Kidney (tissue), 13 donors: ENCODE measurements at regions not wholly inside any gene's neighbourhood (a gene's known extent, or its start where the extent isn't known, plus 50 kb on each side); places are given as distances from the start of the nearest gene placed in this dataset.

Experiments used
- DNase-seq, 5 donors: peaks; one replicate each; pipeline ENCODE4 v3.0.0-alpha.2; 2013 to 2020
- FAIRE-seq: peaks from 2 replicates; lab custom pipeline; 2012; peaks lifted over from hg19 to GRCh38; lab: Jason Lieb, UNC
- H3K27ac ChIP-seq, 2 donors: one replicate each; pipeline ENCODE4 v1.7.0; 2013; ENCODE audit warnings: low read depth in 2 of 2, low read length in 2 of 2, inconsistent platforms in 1 of 2
- H3K27me3 ChIP-seq: one replicate; pipeline ENCODE4 v1.7.1; 2013; ENCODE audit warnings: low read length, inconsistent platforms; ENCODE audit not compliant: control insufficient read depth, insufficient read depth
- H3K36me3 ChIP-seq, 3 donors: one replicate each; pipeline versions ENCODE4 v1.7.0 to v1.7.1; 2013; ENCODE audit warnings: low read length in 3 of 3, control low read depth in 1 of 3, inconsistent platforms in 1 of 3; ENCODE audit not compliant: insufficient read depth in 3 of 3, control insufficient read depth in 2 of 3
- H3K4me1 ChIP-seq, 3 donors: one replicate each; pipeline versions ENCODE4 v1.7.0 to v1.7.1; 2013; ENCODE audit warnings: low read length in 3 of 3, inconsistent platforms in 1 of 3, low read depth in 1 of 3; ENCODE audit not compliant: control insufficient read depth in 2 of 3, insufficient read depth in 2 of 3
- H3K4me3 ChIP-seq, 3 donors: one replicate each; pipeline versions ENCODE4 v1.7.0 to v1.8.1; 2013; ENCODE audit warnings: low read length in 3 of 3, control low read depth in 1 of 3, inconsistent platforms in 1 of 3
- H3K9ac ChIP-seq, 3 donors: one replicate each; pipeline versions ENCODE4 v1.7.0 to v1.7.1; 2013; ENCODE audit warnings: low read length in 3 of 3, control low read depth in 1 of 3, inconsistent platforms in 1 of 3
- H3K9me3 ChIP-seq, 3 donors: one replicate each; pipeline versions ENCODE4 v1.7.0 to v1.7.1; 2013; ENCODE audit warnings: low read length in 3 of 3, control low read depth in 1 of 3, inconsistent platforms in 1 of 3; ENCODE audit not compliant: control insufficient read depth in 2 of 3, insufficient read depth in 1 of 3
- CTCF ChIP-seq: IDR thresholded peaks from 3 replicates; pipeline ENCODE4 v1.5.1; 2012; ENCODE audit warnings: mild to moderate bottlenecking, moderate library complexity, borderline replicate concordance; ENCODE audit not compliant: insufficient read depth; ENCODE audit errors: extremely low read depth
- intact Hi-C: fragments of 100-400 bp; cut with DNase I; formaldehyde crosslinking; loops from one replicate; pipeline ENCODE4 v1.11.1; 2022
- donor health status: control.
- donor health status: control.
- donor health status: control.
- donor health status: control.
- donor health status: control.
- donor health status: DM: yes; HTN: yes; CAD: no.
- donor health status: Normal renal cell carcinoma (clear cell type).

GRCh38 chr9:89659891-89660685 lies 55.3 kb downstream of the GADD45G start:
- Histone ChIP-seq H3K27me3 (no peaks in the 10 kb centered on the region), H3K27ac (no peak overlapping the region), H3K9me3 (no peaks in the 10 kb centered on the region), H3K9ac (no peak overlapping the region), H3K4me3 (no peak overlapping the region), H3K4me1 (peaks cover 6 to 27% (median 10%) of the 10 kb centered on the region in 3 donors), H3K36me3 (no peaks in the 10 kb centered on the region)
- DNase-seq (no peak), FAIRE-seq (no peak)
- no peak for TF ChIP-seq CTCF
- intact Hi-C loops, result no loop called here

GRCh38 chr9:89661391-89661949 lies 56.7 kb downstream of the GADD45G start:
- no peaks in the 10 kb centered on the region for H3K9me3 ChIP-seq
- peak overlapping the region in 2 of 3 donors; percentile 25 to 30 for H3K4me3 ChIP-seq
- no peaks in the 10 kb centered on the region for H3K36me3 ChIP-seq
- peaks cover 6 to 21% (median 10%) of the 10 kb centered on the region in 3 donors for H3K4me1 ChIP-seq
- peak overlapping the region in 1 of 2 donors; percentile 43 for H3K27ac ChIP-seq
- TF ChIP-seq CTCF, result no peak
- FAIRE-seq (no peak), DNase-seq (peak in 1 of 5 donors; percentile 55)
- intact Hi-C loops, result no loop called here
- H3K27me3 ChIP-seq, result no peaks in the 10 kb centered on the region
- no peak overlapping the region for H3K9ac ChIP-seq

GRCh38 chr9:89661956-89662717 lies 57.3 kb downstream of the GADD45G start:
- intact Hi-C loops, result no loop called here
- H3K9ac ChIP-seq, result no peak overlapping the region
- peak overlapping the region; percentile 18 to 43 for H3K27ac ChIP-seq

More at GRCh38 chr9:89661956-89662717, 57.3 kb downstream of the GADD45G start:
- TF ChIP-seq CTCF, result no peak
- peak overlapping the region; percentile 40 to 59 (median 59) for H3K4me3 ChIP-seq
- H3K27me3 ChIP-seq, result no peaks in the 10 kb centered on the region
- no peaks in the 10 kb centered on the region for H3K9me3 ChIP-seq
- H3K4me1 ChIP-seq, result peaks cover 6 to 20% (median 10%) of the 10 kb centered on the region in 3 donors
- DNase-seq (peak; percentile 97 to 99 (median 98)), FAIRE-seq (peak; percentile 96)
- H3K36me3 ChIP-seq, result no peaks in the 10 kb centered on the region
